Endodermal cell (in vitro differentiated cells): ENCODE measurements at regions not wholly inside any gene's neighbourhood (a gene's known extent, or its start where the extent isn't known, plus 50 kb on each side); places are given as distances from the start of the nearest gene placed in this dataset.
A peak's percentile ranks its signal among the peaks of the same experiment; 100 is the strongest.

Experiments used
- DNase-seq: peaks from one replicate; pipeline ENCODE4 v3.0.0-alpha.2; 2017
- H3K27ac ChIP-seq: 2 replicates; pipeline ENCODE4 v1.5.1; 2013; ENCODE audit warnings: mild to moderate bottlenecking, low read depth, low read length, moderate library complexity
- H3K27me3 ChIP-seq: 2 replicates; pipeline ENCODE4 v1.6.1; 2013; ENCODE audit warnings: mild to moderate bottlenecking, low read length, moderate library complexity; ENCODE audit not compliant: insufficient read depth, control insufficient read depth, poor library complexity, severe bottlenecking
- H3K36me3 ChIP-seq: 2 replicates; pipeline ENCODE4 v1.7.0; 2013; ENCODE audit warnings: mild to moderate bottlenecking, low read length, moderate library complexity; ENCODE audit not compliant: control insufficient read depth, insufficient read depth
- H3K4me1 ChIP-seq: one replicate; pipeline ENCODE4 v1.7.0; 2013; ENCODE audit warnings: low read length; ENCODE audit not compliant: control insufficient read depth, insufficient read depth
- H3K4me3 ChIP-seq: 2 replicates; pipeline ENCODE4 v1.5.1; 2013; ENCODE audit warnings: mild to moderate bottlenecking, low read length, moderate library complexity
- H3K9ac ChIP-seq: 2 replicates; pipeline ENCODE4 v1.6.1; 2013; ENCODE audit warnings: mild to moderate bottlenecking, low read length, moderate library complexity; ENCODE audit not compliant: poor library complexity, severe bottlenecking; ENCODE audit errors: extremely low read depth
- H3K9me3 ChIP-seq: 2 replicates; pipeline ENCODE4 v1.6.1; 2013; ENCODE audit warnings: mild to moderate bottlenecking, low read length, moderate library complexity; ENCODE audit not compliant: control insufficient read depth
- H3K27ac Mint-ChIP-seq: 2 replicates; pipeline ENCODE4 v1.8.0; 2020; ENCODE audit warnings: mixed read lengths
- H3K27me3 Mint-ChIP-seq: 2 replicates; pipeline ENCODE4 v1.8.0; 2021; ENCODE audit warnings: mild to moderate bottlenecking, mixed read lengths; ENCODE audit not compliant: insufficient read depth
- H3K36me3 Mint-ChIP-seq: 2 replicates; pipeline ENCODE4 v1.8.0; 2020; ENCODE audit warnings: low read depth, mixed read lengths
- H3K4me1 Mint-ChIP-seq: 2 replicates; pipeline ENCODE4 v1.8.0; 2020; ENCODE audit warnings: mixed read lengths
- H3K4me3 Mint-ChIP-seq: 2 replicates; pipeline ENCODE4 v1.8.0; 2020; ENCODE audit warnings: mild to moderate bottlenecking, moderate library complexity, mixed read lengths
- H3K9me3 Mint-ChIP-seq: 2 replicates; pipeline ENCODE4 v1.8.0; 2020; ENCODE audit warnings: mild to moderate bottlenecking, mixed read lengths
- WGBS, 2 experiments: methylation state at CpG; one replicate each; pipeline versions ENCODE4 v1.1.5 to v1.1.7; 2013; ENCODE audit warnings: missing lambda C conversion rate in 2 of 2, mixed read lengths in 1 of 2; ENCODE audit not compliant: insufficient coverage in 1 of 2, insufficient read length in 1 of 2; 5-methylcytosine and 5-hydroxymethylcytosine counted together
- TF ChIP-seq, protein P1 (sequence below): fragments of 200-600 bp; sonication (generic); conservative IDR thresholded peaks from 2 replicates; pipeline ENCODE4 v1.5.0; 2021; ENCODE audit warnings: antibody characterized with exemption, mild to moderate bottlenecking

DNA sequence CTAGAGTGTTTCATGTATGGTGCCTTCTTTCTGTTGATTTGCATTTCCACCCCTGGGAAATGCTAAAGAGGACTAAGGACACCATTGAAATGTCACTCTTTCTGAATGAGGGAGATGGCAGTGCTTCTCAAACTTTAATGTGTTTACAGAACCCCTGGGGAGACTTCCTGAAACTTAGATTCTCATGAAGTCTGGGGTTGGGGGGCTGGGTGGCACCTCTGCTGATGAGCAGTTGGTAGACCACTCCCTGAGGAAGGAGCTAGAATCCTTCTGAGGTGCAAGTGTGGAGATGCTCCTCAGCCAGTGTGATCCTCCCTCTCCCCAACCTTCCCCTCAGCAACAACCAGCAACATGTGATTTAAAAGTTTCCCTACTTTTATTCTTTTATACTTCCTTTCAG is 546.8 kb downstream of the LRRC70 start:
- peak; percentile 63 for DNase-seq

DNA sequence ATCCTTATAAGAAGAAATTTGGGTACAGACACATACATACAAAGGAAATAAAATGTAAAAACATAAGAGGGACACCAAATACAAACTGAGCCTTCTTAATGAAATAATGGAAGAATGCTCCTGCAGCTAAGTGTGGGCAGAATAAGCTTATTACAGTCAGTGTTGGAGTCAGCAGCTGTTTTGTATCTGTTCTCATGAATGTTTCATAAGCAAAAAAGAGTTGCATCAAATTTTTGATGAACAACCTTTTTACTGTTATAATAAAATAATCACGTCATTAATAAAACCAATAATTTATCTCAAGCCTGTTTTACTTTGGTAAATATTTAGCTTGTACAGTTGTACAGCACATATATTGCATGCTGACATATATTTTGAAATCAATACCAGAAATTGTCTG is 545.6 kb downstream of the LRRC70 start:
- Histone ChIP-seq H3K36me3 (no peaks in the 10 kb centered on the region), H3K9me3 (no peaks in the 10 kb centered on the region), H3K27ac (no peak overlapping the region), H3K9ac (no peak overlapping the region), H3K4me1 (no peaks in the 10 kb centered on the region), H3K4me3 (no peak overlapping the region), H3K27me3 (no peaks in the 10 kb centered on the region)
- 100% methylated on average over 1 of the region's 1 CpG; no CpG with 5 or more reads in 1 of the 2 experiments for WGBS, 2 experiments
- no peak for DNase-seq
- TF ChIP-seq, protein P1, sequence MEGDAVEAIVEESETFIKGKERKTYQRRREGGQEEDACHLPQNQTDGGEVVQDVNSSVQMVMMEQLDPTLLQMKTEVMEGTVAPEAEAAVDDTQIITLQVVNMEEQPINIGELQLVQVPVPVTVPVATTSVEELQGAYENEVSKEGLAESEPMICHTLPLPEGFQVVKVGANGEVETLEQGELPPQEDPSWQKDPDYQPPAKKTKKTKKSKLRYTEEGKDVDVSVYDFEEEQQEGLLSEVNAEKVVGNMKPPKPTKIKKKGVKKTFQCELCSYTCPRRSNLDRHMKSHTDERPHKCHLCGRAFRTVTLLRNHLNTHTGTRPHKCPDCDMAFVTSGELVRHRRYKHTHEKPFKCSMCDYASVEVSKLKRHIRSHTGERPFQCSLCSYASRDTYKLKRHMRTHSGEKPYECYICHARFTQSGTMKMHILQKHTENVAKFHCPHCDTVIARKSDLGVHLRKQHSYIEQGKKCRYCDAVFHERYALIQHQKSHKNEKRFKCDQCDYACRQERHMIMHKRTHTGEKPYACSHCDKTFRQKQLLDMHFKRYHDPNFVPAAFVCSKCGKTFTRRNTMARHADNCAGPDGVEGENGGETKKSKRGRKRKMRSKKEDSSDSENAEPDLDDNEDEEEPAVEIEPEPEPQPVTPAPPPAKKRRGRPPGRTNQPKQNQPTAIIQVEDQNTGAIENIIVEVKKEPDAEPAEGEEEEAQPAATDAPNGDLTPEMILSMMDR = no peak
- Mint-ChIP-seq H3K27me3 (no peaks in the 10 kb centered on the region), H3K27ac (no peak overlapping the region), H3K9me3 (no peaks in the 10 kb centered on the region), H3K36me3 (no peaks in the 10 kb centered on the region), H3K4me3 (no peak overlapping the region), H3K4me1 (peaks cover 5% of the 10 kb centered on the region)

More for the DNA sequence above, 546.8 kb downstream of the LRRC70 start:
- Histone ChIP-seq H3K9me3 (no peaks in the 10 kb centered on the region), H3K4me1 (no peaks in the 10 kb centered on the region), H3K36me3 (no peaks in the 10 kb centered on the region), H3K27me3 (no peaks in the 10 kb centered on the region), H3K27ac (no peak overlapping the region), H3K9ac (no peak overlapping the region), H3K4me3 (no peak overlapping the region)
- Mint-ChIP-seq H3K36me3 (no peaks in the 10 kb centered on the region), H3K27me3 (no peaks in the 10 kb centered on the region), H3K4me1 (peaks cover 5% of the 10 kb centered on the region), H3K9me3 (no peaks in the 10 kb centered on the region), H3K27ac (no peak overlapping the region), H3K4me3 (no peak overlapping the region)
- TF ChIP-seq, protein P1 = no peak

DNA sequence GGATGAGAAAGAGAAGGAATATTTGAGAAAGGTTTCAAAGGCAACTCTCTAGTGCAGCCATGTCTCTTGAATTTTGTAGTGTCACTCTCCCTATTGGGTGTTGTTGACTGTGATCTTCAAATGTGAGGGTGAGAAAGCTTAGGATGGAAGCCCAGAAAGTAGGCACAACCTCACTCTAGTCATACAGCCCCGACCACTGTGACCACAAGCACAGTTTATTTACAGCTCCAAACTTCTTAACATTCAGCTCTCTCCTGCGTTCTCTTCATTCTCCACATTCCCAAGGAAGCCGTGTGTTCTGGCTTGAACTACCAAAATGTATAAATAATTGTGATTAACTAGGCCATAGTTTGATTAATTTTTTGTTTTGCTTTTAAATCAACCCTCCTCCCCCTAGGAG is 542.9 kb downstream of the LRRC70 start:
- H3K27me3 Mint-ChIP-seq = no peaks in the 10 kb centered on the region
- H3K36me3 Mint-ChIP-seq = no peaks in the 10 kb centered on the region
- no peak overlapping the region for H3K9ac ChIP-seq
- no peaks in the 10 kb centered on the region for H3K27me3 ChIP-seq
- no peak overlapping the region for H3K4me3 Mint-ChIP-seq
- H3K27ac Mint-ChIP-seq = no peak overlapping the region
- TF ChIP-seq, protein P1 = no peak
- no peaks in the 10 kb centered on the region for H3K4me1 Mint-ChIP-seq
- H3K4me1 ChIP-seq = no peaks in the 10 kb centered on the region
- no peaks in the 10 kb centered on the region for H3K9me3 Mint-ChIP-seq
- H3K4me3 ChIP-seq = no peak overlapping the region
- no peaks in the 10 kb centered on the region for H3K9me3 ChIP-seq
- no peaks in the 10 kb centered on the region for H3K36me3 ChIP-seq
- DNase-seq = no peak
- H3K27ac ChIP-seq = no peak overlapping the region
- WGBS, 2 experiments = 100% methylated on average over 2 of the region's 3 CpGs; no CpG with 5 or more reads in 1 of the 2 experiments
